ENCODE measurements at regions not wholly inside any gene's neighbourhood (a gene's known extent, or its start where the extent isn't known, plus 50 kb on each side); places are given as distances from the start of the nearest gene placed in this dataset.

DNA sequence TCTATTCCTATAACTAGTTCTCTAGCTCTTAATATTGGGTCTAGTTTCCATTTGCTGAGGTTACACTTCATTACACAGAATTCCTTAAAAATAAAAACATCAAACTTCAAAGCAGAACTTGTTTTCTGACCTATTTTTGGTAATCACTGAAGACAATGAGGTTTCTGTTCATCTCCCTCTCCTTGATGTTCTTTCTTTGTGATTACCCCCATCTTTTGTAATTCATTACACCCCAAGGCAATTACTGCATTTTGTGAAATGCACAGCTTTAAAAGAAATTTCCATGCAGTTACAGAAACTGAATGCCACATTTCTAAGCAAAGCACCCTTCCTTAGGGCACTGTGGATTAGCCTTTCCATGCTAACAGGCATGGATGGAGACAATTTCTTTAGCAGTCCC lies 363.2 kb upstream of the RND3 start:
- TF ChIP-seq POLR2A (IDR thresholded peaks at IDR 0.05) (no peak), POLR2AphosphoS5 (IDR thresholded peaks at IDR 0.05) (no peak)

Data from prostate gland (tissue), 1 donor.